Adrenal gland (tissue), 5 donors: ENCODE measurements at regions not wholly inside any gene's neighbourhood (a gene's known extent, or its start where the extent isn't known, plus 50 kb on each side); places are given as distances from the start of the nearest gene placed in this dataset.

Source experiments
- POLR2A ChIP-seq, 2 donors: fragments of 450-650 bp; IDR thresholded peaks; one replicate each; pipeline ENCODE4 v1.6.1; 2017; ENCODE audit warnings: antibody characterized with exemption in 2 of 2, mild to moderate bottlenecking in 2 of 2, moderate library complexity in 1 of 2
- TF ChIP-seq, protein P1 (sequence below), 6 experiments: fragments of 450-650 bp in 4 of 6; fragments of 200-600 bp in 2 of 6; sonication (generic) in 1 of 6; IDR thresholded peaks; 1 replicate in 5 of 6; 2 replicates in 1 of 6; pipeline versions ENCODE4 v1.5.1 to v1.8.0; 2016 to 2021; ENCODE audit warnings: antibody characterized with exemption in 6 of 6, mild to moderate bottlenecking in 2 of 6, moderate library complexity in 1 of 6
- donor health status: DM: no; HTN: no; CAD: no.

- TF ChIP-seq, protein P1, sequence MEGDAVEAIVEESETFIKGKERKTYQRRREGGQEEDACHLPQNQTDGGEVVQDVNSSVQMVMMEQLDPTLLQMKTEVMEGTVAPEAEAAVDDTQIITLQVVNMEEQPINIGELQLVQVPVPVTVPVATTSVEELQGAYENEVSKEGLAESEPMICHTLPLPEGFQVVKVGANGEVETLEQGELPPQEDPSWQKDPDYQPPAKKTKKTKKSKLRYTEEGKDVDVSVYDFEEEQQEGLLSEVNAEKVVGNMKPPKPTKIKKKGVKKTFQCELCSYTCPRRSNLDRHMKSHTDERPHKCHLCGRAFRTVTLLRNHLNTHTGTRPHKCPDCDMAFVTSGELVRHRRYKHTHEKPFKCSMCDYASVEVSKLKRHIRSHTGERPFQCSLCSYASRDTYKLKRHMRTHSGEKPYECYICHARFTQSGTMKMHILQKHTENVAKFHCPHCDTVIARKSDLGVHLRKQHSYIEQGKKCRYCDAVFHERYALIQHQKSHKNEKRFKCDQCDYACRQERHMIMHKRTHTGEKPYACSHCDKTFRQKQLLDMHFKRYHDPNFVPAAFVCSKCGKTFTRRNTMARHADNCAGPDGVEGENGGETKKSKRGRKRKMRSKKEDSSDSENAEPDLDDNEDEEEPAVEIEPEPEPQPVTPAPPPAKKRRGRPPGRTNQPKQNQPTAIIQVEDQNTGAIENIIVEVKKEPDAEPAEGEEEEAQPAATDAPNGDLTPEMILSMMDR (IDR thresholded peaks at IDR 0.05): no peak
- no peak for TF ChIP-seq POLR2A (IDR thresholded peaks at IDR 0.05)
Measured at GRCh38 chr2:22458440-22458839, 926.5 kb upstream of the KLHL29 start.
